ENCODE measurements at regions not wholly inside any gene's neighbourhood (a gene's known extent, or its start where the extent isn't known, plus 50 kb on each side); places are given as distances from the start of the nearest gene placed in this dataset.

GRCh38 chr5:90022002-90022710 lies 387.4 kb downstream of the CETN3 start:
- Histone ChIP-seq H3K9me3 (no peaks in the 10 kb centered on the region), H3K4me3 (no peak overlapping the region), H3K27me3 (no peaks in the 10 kb centered on the region), H3K4me1 (no peaks in the 10 kb centered on the region), H3K27ac (no peak overlapping the region), H3K36me3 (no peaks in the 10 kb centered on the region)
- DNase-seq (no peak), ATAC-seq (no peak)
- intact Hi-C loops (cut with DNase I): no loop called here
- 18% methylated on average over 1 of the region's 1 CpG for WGBS (ENCODE audit: insufficient coverage, low coverage, low lambda C conversion rate, missing lambda C conversion rate)
- TF ChIP-seq CTCF (IDR thresholded peaks at IDR 0.05): no peak
- TF ChIP-seq POLR2A (IDR thresholded peaks at IDR 0.05): no peak

GRCh38 chr5:90020575-90021538 lies 388.7 kb downstream of the CETN3 start:
- no peaks in the 10 kb centered on the region for H3K27me3 ChIP-seq
- intact Hi-C loops (cut with DNase I): no loop called here
- DNase-seq (no peak), ATAC-seq (peak in 2 of 4 donors; percentile 65 to 68)
- no peaks in the 10 kb centered on the region for H3K9me3 ChIP-seq
- no peaks in the 10 kb centered on the region for H3K36me3 ChIP-seq
- WGBS (ENCODE audit: insufficient coverage, low coverage, low lambda C conversion rate, missing lambda C conversion rate): 32% methylated on average over 5 of the region's 5 CpGs
- H3K4me3 ChIP-seq: no peak overlapping the region
- H3K4me1 ChIP-seq: no peaks in the 10 kb centered on the region
- TF ChIP-seq CTCF (IDR thresholded peaks at IDR 0.05) (no peak), POLR2A (IDR thresholded peaks at IDR 0.05) (no peak)
- no peak overlapping the region for H3K27ac ChIP-seq

- H3K36me3 ChIP-seq: no peaks in the 10 kb centered on the region
- no peaks in the 10 kb centered on the region for H3K9me3 ChIP-seq
- H3K4me1 ChIP-seq: no peaks in the 10 kb centered on the region
- H3K27me3 ChIP-seq: peaks cover 0 to under 1% of the 10 kb centered on the region in 2 donors
- H3K4me3 ChIP-seq: no peak overlapping the region
- DNase-seq (no peak), ATAC-seq (no peak)
- TF ChIP-seq POLR2A (IDR thresholded peaks at IDR 0.05) (no peak), CTCF (IDR thresholded peaks at IDR 0.05) (no peak)
- intact Hi-C loops (cut with DNase I): no loop called here
- 36% methylated on average over 3 of the region's 3 CpGs for WGBS (ENCODE audit: insufficient coverage, low coverage, low lambda C conversion rate, missing lambda C conversion rate)
- H3K27ac ChIP-seq: no peak overlapping the region
Observed at GRCh38 chr5:90017239-90017638, 392.3 kb downstream of the CETN3 start.

- ATAC-seq: peak in 3 of 4 donors; percentile 22 to 63 (median 61)
- intact Hi-C loops (cut with DNase I): no loop called here
- Histone ChIP-seq H3K4me3 (no peak overlapping the region), H3K4me1 (no peaks in the 10 kb centered on the region), H3K27me3 (peaks cover 0 to 6% of the 10 kb centered on the region in 2 donors), H3K36me3 (no peaks in the 10 kb centered on the region), H3K9me3 (no peaks in the 10 kb centered on the region), H3K27ac (no peak overlapping the region)
- 25% methylated on average over 3 of the region's 3 CpGs for whole genome bisulfite sequencing (ENCODE audit: insufficient coverage, low coverage, low lambda C conversion rate, missing lambda C conversion rate)
- no peak for TF ChIP-seq POLR2A (IDR thresholded peaks at IDR 0.05)
- DNase-seq: no peak
Observed at GRCh38 chr5:90015584-90016018, 394.0 kb downstream of the CETN3 start.

- intact Hi-C loops (cut with DNase I): no loop called here
Observed at GRCh38 chr5:90014420-90014819, 395.1 kb downstream of the CETN3 start.

More at GRCh38 chr5:90014420-90014819, 395.1 kb downstream of the CETN3 start:
- Histone ChIP-seq H3K27ac (no peak overlapping the region), H3K4me3 (no peak overlapping the region), H3K4me1 (no peaks in the 10 kb centered on the region), H3K9me3 (no peaks in the 10 kb centered on the region), H3K36me3 (no peaks in the 10 kb centered on the region), H3K27me3 (peaks cover 0 to 6% of the 10 kb centered on the region in 2 donors)
- DNase-seq (no peak), ATAC-seq (no peak)
- TF ChIP-seq CTCF (IDR thresholded peaks at IDR 0.05) (no peak), POLR2A (IDR thresholded peaks at IDR 0.05) (no peak)
